ENCODE measurements at regions not wholly inside any gene's neighbourhood (a gene's known extent, or its start where the extent isn't known, plus 50 kb on each side); places are given as distances from the start of the nearest gene placed in this dataset.
"Not testable (repeated sequence)": the region's sequence is repeated elsewhere in the genome, so short reads cannot be mapped to it uniquely, and the experiment has no call there.

DNA sequence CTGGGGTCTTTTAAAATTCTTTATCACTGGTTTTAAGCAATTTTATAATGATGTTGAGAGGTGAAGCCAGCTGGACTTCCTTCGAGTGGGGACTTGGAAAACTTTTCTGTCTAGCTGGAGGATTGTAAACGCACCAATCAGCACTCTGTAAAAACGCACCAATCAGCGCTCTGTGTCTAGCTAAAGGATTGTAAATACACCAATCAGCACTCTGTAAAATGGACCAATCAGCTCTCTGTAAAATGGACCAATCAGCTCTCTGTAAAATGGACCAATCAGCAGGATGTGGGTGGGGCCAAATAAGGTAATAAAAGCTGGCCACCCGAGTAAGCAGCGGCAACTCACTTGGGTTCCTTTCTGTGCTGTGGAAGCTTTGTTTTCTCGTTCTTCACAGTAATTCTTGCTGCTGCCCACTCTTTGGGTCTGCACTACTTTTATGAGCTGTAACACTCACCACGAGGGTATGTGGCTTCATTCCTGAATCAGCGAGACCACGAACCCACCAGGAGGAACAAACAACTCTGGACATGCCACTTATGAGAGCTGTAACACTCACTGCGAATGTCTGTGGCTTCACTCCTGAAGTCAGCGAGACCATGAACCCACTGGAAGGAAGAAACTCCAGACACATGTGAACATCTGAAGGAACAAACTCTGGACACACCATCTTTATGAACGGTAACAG is 462.6 kb downstream of the GUCY1A2 start:
- not testable (repeated sequence) for DNase-seq

DNA sequence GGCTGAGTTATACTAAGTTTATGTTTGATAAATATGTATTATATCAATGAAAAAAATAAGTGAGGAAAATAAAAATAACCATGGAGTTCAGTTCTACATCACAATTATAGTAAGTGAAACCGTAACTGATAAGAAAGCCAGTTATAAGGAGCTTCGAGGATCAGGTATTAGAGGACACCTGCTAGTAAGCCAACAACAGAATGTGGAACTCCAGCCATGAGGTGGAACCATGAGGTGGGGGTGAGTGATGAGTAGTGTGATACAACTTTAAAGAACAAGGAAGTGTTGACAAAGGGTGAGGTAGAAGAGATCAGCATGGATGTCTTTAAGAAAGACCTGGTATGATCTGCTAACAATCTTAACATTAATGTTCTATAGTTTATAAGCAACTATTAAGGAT is 452.9 kb downstream of the GUCY1A2 start:
- DNase-seq: no peak

DNA sequence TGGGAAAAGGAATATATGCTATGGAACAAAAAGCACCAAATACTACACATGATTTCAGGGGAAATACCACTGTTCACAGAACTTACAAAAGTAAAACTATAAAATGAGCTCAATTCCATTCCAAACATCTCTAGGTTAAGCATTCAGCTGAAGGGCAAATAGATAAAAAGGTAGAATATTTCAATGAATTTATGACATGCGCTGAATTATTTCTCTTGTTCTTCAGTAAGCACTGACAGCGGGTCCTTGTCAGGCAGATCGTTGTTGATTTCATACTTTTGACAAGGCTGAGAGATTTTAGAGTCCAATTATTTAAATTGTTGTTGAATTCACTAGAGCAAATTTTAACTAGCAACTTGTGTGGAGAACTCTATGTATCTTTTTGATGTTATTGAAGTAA is 449.6 kb downstream of the GUCY1A2 start:
- no peak for DNase-seq

DNA sequence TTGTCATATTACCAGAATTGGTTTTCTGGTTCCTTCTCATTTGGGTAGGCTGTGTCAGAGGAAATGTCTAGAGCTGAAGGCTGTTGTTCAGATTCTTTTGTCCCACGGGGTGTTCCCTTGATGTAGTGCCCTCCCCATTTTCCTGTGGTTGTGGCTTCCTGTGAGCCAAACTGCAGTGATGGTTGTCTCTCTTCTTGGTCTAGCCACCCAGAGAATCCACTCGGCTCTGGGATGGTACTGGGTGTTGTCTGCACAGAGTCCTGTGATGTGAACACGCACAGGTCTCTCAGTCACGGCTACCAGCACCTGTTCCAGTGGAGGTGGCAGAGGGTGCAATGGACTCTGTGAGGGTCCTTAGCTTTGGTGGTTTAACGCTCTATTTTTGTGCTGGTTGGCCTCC is 440.9 kb downstream of the GUCY1A2 start:
- DNase-seq: not testable (repeated sequence)

- peak; percentile 24 to 55 (median 27) for DNase-seq
Measured at GRCh38 chr11:106581399-106581798, 436.9 kb downstream of the GUCY1A2 start.

DNA sequence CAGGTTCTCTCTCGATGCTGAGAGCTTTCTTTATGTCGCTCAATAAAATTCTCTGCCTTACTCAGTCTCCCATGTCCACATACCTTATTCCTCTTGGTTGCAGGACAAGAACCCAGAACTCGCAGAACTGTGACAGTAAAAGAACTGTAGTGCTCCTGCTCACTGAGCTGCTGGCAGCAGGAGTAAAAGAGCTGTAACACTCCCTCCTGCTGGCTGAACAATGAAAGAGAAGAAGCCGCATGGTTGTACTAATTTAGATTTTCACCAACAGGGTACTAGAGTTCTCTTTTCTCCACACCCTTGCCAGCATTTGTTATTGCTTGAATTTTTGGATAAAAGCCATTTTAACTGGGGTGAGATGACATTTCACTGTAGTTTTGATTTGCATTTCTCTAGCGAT is 433.2 kb downstream of the GUCY1A2 start:
- DNase-seq: peak in 1 of 3 donors; percentile 7

DNA sequence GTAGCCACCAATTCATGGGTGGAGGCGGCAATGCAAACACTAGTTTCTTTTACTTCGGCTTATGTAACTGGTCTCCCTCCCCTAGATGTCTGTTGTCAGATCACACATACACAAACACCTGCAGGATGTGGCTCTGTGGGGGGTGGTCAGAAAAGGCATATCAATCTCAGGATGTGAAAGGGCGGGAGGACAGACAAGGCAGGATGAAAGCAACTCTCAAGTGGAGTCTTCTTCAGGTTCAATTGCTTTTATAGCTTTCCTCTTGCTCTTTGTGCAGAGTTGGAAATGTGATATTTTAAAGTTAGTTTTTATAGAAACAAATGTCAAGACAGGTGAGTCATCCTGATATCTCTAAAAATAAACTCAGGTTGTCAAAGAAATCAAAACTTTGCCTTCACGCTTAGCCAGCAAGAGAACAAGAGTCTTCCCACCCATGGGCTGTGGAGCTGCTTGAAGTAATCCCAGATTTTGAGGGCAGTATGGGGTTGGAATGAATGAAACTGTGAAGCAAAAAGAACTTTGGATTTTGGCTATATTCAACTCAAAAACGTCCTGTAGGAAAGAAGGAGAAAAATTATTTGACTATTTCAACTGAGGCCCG is 423.4 kb downstream of the GUCY1A2 start:
- DNase-seq: no peak

GRCh38 chr11:106601684-106602297 is 416.5 kb downstream of the GUCY1A2 start:
- no peak for DNase-seq

GRCh38 chr11:106608677-106609076 is 409.6 kb downstream of the GUCY1A2 start:
- no peak for DNase-seq

- DNase-seq: no peak
Measured at GRCh38 chr11:106614262-106614661, 404.0 kb downstream of the GUCY1A2 start.

- no peak for DNase-seq
Measured at GRCh38 chr11:106619320-106619990, 398.8 kb downstream of the GUCY1A2 start.

GRCh38 chr11:106621484-106621883 is 396.8 kb downstream of the GUCY1A2 start:
- DNase-seq: peak in 1 of 3 donors; percentile 12
